Keratinocyte (primary cell): ENCODE measurements at regions not wholly inside any gene's neighbourhood (a gene's known extent, or its start where the extent isn't known, plus 50 kb on each side); places are given as distances from the start of the nearest gene placed in this dataset.

Experiments
- CTCF ChIP-seq, 3 experiments: IDR thresholded peaks in 1 of 3; conservative IDR thresholded peaks in 1 of 3; optimal IDR thresholded peaks in 1 of 3; 2 replicates in 2 of 3; 3 replicates in 1 of 3; pipeline versions ENCODE3 to v1.5.1; 2011; ENCODE audit warnings: low read length in 3 of 3, mild to moderate bottlenecking in 3 of 3, moderate library complexity in 2 of 3, control low read depth in 1 of 3, inconsistent platforms in 1 of 3; ENCODE audit not compliant: insufficient read depth in 2 of 3; ENCODE audit errors: extremely low read depth in 1 of 3
- EZH2 ChIP-seq: IDR thresholded peaks from one replicate; pipeline ENCODE4 v1.6.1; 2012; ENCODE audit warnings: inconsistent platforms, mild to moderate bottlenecking, low read length, moderate library complexity

- TF ChIP-seq CTCF (optimal IDR thresholded peaks at IDR 0.05 in 1 of 3, IDR thresholded peaks at IDR 0.05 in 1 of 3, conservative IDR thresholded peaks at IDR 0.05 in 1 of 3; ENCODE audit: extremely low read depth in 1 of 3, insufficient read depth in 2 of 3, low read length in 3 of 3): no peak
- no peak for TF ChIP-seq EZH2
These were observed 454.8 kb downstream of the TOX3 start for GRCh38 chr16:52092126-52092525.
